SU-DHL-6 (cell line): ENCODE measurements at regions not wholly inside any gene's neighbourhood (a gene's known extent, or its start where the extent isn't known, plus 50 kb on each side); places are given as distances from the start of the nearest gene placed in this dataset.
"Not testable (repeated sequence)": the region's sequence is repeated elsewhere in the genome, so short reads cannot be mapped to it uniquely, and the experiment has no call there.

ENCODE experiments used
- H2AFZ ChIP-seq: fragments of 200-600 bp; sonication (generic); 2 replicates; pipeline ENCODE4 v1.6.1; 2014; ENCODE audit warnings: low read depth, mild to moderate bottlenecking, moderate library complexity, mixed read lengths, antibody characterized with exemption, low read length; ENCODE audit not compliant: severe bottlenecking
- H3F3A ChIP-seq: fragments of 200-600 bp; shearing (Covaris generic); 2 replicates; pipeline ENCODE4 v1.6.0; 2016; ENCODE audit warnings: antibody characterized with exemption, mild to moderate bottlenecking; ENCODE audit not compliant: insufficient read depth
- H3K27ac ChIP-seq: fragments of 200-600 bp; sonication (generic); 2 replicates; pipeline ENCODE4 v1.5.1; 2016; ENCODE audit warnings: low read depth, mild to moderate bottlenecking, low read length, moderate library complexity, mixed read lengths
- H3K27me3 ChIP-seq: fragments of 200-600 bp; sonication (generic), shearing (Covaris generic); 2 replicates; pipeline ENCODE4 v1.6.0; 2014; ENCODE audit warnings: mild to moderate bottlenecking, low read length
- H3K36me3 ChIP-seq: fragments of 200-600 bp; sonication (generic); 2 replicates; pipeline ENCODE4 v1.6.1; 2014; ENCODE audit warnings: mild to moderate bottlenecking, low read length, mixed read lengths
- H3K4me2 ChIP-seq: fragments of 300-600, 200-600 bp; shearing (Covaris generic), sonication (generic); 2 replicates; pipeline ENCODE4 v1.6.0; 2014; ENCODE audit warnings: low read length, low read depth, mild to moderate bottlenecking; ENCODE audit not compliant: poor library complexity, severe bottlenecking
- H3K4me3 ChIP-seq: fragments of 200-600 bp; sonication (generic); 2 replicates; pipeline ENCODE4 v1.5.1; 2014; ENCODE audit warnings: antibody characterized with exemption, low read length, mild to moderate bottlenecking, mixed read lengths; ENCODE audit not compliant: insufficient read depth, poor library complexity, severe bottlenecking
- H3K79me2 ChIP-seq: fragments of 200-600 bp; sonication (generic); 2 replicates; pipeline ENCODE4 v1.6.1; 2014; ENCODE audit warnings: mild to moderate bottlenecking, low read length, moderate library complexity; ENCODE audit not compliant: insufficient read depth
- H3K9ac ChIP-seq: fragments of 200-600 bp; sonication (generic); 2 replicates; pipeline ENCODE4 v1.7.0; 2014; ENCODE audit warnings: mild to moderate bottlenecking, low read length
- H3K9me2 ChIP-seq: fragments of 200-600 bp; sonication (generic); replicated peaks from 2 replicates; pipeline ENCODE4 v1.6.1; 2014; ENCODE audit warnings: low read length; ENCODE audit not compliant: insufficient read depth
- H3K9me3 ChIP-seq: fragments of 200-600 bp; sonication (generic); 2 replicates; pipeline ENCODE4 v1.6.1; 2014; ENCODE audit warnings: low read length, mixed read lengths; ENCODE audit not compliant: insufficient read depth
- H4K20me1 ChIP-seq: fragments of 200-600 bp; sonication (generic); 2 replicates; pipeline ENCODE4 v1.6.1; 2014; ENCODE audit warnings: low read depth, mild to moderate bottlenecking, antibody characterized with exemption, low read length, moderate library complexity, mixed read lengths
- EZH2phosphoT487 ChIP-seq: fragments of 200-600 bp; sonication (generic), shearing (Covaris generic); conservative IDR thresholded peaks from 2 replicates; pipeline ENCODE4 v1.6.1; 2018; ENCODE audit warnings: mild to moderate bottlenecking, antibody characterized with exemption, low read length, moderate library complexity, mixed read lengths
- TF ChIP-seq, protein P1 (sequence below): fragments of 200-600 bp; sonication (generic); IDR thresholded peaks from one replicate; pipeline ENCODE4 v1.5.1; 2017; ENCODE audit warnings: antibody characterized with exemption, mild to moderate bottlenecking, low read length, moderate library complexity; ENCODE audit not compliant: insufficient read depth, poor library complexity, severe bottlenecking

DNA sequence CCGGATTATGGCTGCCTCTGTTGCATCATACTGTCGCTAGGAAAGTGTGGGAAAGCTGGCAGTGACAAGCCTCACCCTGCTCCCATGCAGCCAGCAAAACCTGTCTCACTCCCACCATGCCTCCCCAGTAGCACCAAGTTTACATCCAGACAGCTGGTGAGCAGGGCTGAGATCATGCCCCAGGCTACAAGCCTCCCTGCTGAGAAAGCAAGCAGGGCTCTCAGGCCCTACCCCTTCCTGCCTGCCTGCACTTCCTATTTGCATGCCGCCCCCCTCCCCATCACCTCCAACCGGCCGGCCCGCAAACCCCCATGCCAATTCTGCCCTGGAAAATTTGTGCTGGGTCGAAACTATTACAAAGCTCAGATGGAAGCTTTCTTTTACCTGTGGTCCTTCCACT is 408.2 kb upstream of the FKBP1C start:
- Histone ChIP-seq H3K9ac (no peak overlapping the region), H3K79me2 (no peaks in the 10 kb centered on the region), H3K4me3 (no peak overlapping the region), H3K27ac (no peak overlapping the region), H3K9me2 (no peaks in the 10 kb centered on the region), H3K36me3 (no peaks in the 10 kb centered on the region), H4K20me1 (no peaks in the 10 kb centered on the region), H3K9me3 (no peaks in the 10 kb centered on the region), H2AFZ (no peak overlapping the region), H3F3A (no peaks in the 10 kb centered on the region), H3K27me3 (no peaks in the 10 kb centered on the region), H3K4me2 (no peak overlapping the region)
- no peak for TF ChIP-seq EZH2phosphoT487
- TF ChIP-seq, protein P1, sequence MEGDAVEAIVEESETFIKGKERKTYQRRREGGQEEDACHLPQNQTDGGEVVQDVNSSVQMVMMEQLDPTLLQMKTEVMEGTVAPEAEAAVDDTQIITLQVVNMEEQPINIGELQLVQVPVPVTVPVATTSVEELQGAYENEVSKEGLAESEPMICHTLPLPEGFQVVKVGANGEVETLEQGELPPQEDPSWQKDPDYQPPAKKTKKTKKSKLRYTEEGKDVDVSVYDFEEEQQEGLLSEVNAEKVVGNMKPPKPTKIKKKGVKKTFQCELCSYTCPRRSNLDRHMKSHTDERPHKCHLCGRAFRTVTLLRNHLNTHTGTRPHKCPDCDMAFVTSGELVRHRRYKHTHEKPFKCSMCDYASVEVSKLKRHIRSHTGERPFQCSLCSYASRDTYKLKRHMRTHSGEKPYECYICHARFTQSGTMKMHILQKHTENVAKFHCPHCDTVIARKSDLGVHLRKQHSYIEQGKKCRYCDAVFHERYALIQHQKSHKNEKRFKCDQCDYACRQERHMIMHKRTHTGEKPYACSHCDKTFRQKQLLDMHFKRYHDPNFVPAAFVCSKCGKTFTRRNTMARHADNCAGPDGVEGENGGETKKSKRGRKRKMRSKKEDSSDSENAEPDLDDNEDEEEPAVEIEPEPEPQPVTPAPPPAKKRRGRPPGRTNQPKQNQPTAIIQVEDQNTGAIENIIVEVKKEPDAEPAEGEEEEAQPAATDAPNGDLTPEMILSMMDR: no peak

DNA sequence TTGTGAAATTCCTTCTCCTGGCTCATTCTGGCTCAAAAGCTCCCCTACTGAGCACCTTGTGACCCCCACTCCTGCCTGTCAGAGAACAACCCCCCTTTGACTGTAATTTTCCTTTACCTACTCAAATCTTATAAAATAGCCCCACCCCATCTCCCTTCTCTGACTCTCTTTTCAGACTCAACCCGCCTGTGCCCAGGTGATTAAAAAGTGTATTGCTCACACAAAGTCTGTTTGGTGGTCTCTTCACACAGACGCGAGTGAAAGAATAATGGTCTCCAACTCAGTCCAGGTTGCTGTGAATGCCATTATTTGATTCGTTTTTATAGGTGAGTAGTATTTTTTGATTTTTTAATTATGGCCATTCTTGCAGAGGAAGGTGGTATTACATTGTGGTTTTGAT is 414.1 kb upstream of the FKBP1C start:
- Histone ChIP-seq H4K20me1 (no peaks in the 10 kb centered on the region), H3K27ac (no peak overlapping the region), H3K4me2 (no peak overlapping the region), H3K9me3 (no peaks in the 10 kb centered on the region), H3K36me3 (no peaks in the 10 kb centered on the region), H3K4me3 (no peak overlapping the region), H3K9ac (no peak overlapping the region), H3K79me2 (no peaks in the 10 kb centered on the region), H3F3A (no peaks in the 10 kb centered on the region), H2AFZ (no peak overlapping the region), H3K27me3 (no peaks in the 10 kb centered on the region), H3K9me2 (no peaks in the 10 kb centered on the region)
- TF ChIP-seq EZH2phosphoT487: no peak
- TF ChIP-seq, protein P1: no peak

DNA sequence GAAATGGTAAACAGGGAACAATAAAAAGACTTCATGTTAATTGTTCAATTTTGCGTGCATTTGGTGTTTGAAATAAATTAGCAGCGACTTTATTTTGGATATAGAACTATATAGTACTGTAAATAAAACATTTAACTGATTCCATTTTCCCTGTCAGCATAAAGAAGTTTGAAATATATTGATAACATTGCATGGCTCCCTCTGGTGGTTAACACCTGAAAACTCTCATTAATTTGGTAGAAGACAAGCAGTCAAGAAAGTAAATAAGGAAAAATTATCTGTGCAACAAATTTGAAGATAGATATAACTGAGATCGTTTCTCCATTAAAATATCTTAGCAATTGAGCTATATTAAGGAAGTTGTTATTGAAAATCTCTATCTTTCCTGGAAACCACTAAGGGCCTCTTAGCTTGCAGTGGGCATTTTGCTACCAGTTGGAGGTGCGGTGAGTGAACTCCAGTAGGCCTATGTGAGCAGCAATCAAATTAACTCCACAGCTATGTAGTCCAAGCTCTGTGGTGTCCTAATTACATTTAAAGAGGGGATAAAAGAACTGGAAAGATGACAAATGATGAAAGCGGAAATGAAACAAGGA is 435.7 kb upstream of the FKBP1C start:
- Histone ChIP-seq H4K20me1 (no peaks in the 10 kb centered on the region), H3K27me3 (no peaks in the 10 kb centered on the region), H3K9me2 (no peaks in the 10 kb centered on the region), H2AFZ (peak overlapping the region; percentile 72), H3K79me2 (no peaks in the 10 kb centered on the region), H3F3A (no peaks in the 10 kb centered on the region), H3K9me3 (no peaks in the 10 kb centered on the region), H3K9ac (no peak overlapping the region), H3K36me3 (no peaks in the 10 kb centered on the region), H3K27ac (no peak overlapping the region), H3K4me2 (peak overlapping the region; percentile 37), H3K4me3 (no peak overlapping the region)
- TF ChIP-seq, protein P1: peak; percentile 66
- TF ChIP-seq EZH2phosphoT487: no peak

DNA sequence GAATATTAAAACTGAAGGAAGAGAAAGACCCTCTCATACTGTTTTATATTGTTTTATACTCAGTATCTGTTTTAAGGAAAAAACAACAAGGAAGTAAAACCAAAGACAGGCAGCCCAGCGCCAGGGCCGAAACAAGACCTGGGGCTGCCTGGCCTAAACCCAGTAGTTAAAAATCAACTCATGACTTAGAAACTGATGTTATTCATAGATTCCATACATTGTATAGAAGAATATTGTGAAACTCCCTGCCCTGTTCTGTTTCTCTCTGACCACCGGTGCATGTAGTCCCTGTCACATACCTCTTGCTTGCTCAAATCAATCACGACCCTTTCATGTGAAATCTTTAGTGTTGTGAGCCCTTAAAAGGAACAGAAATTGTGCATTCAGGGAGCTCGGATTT is 445.1 kb upstream of the FKBP1C start:
- not testable (repeated sequence) for H3K36me3 ChIP-seq, H3K27me3 ChIP-seq, H3K9me3 ChIP-seq, H2AFZ ChIP-seq, H3K4me3 ChIP-seq, H3K27ac ChIP-seq, H3K9me2 ChIP-seq, H4K20me1 ChIP-seq, H3K4me2 ChIP-seq, H3K9ac ChIP-seq, H3K79me2 ChIP-seq, H3F3A ChIP-seq
